Endometrial microvascular endothelial cells (primary cell): ENCODE measurements at regions not wholly inside any gene's neighbourhood (a gene's known extent, or its start where the extent isn't known, plus 50 kb on each side); places are given as distances from the start of the nearest gene placed in this dataset.

Experiments used
- in situ Hi-C: cut with HindIII; loops from 2 replicates; pipeline ENCODE4 v1.10.0; 2017; ENCODE audit warnings: low sequenced_read_pairs, low pct_unique_long_range_greater_than_20kb; ENCODE audit errors: inconsistent ontology term

DNA sequence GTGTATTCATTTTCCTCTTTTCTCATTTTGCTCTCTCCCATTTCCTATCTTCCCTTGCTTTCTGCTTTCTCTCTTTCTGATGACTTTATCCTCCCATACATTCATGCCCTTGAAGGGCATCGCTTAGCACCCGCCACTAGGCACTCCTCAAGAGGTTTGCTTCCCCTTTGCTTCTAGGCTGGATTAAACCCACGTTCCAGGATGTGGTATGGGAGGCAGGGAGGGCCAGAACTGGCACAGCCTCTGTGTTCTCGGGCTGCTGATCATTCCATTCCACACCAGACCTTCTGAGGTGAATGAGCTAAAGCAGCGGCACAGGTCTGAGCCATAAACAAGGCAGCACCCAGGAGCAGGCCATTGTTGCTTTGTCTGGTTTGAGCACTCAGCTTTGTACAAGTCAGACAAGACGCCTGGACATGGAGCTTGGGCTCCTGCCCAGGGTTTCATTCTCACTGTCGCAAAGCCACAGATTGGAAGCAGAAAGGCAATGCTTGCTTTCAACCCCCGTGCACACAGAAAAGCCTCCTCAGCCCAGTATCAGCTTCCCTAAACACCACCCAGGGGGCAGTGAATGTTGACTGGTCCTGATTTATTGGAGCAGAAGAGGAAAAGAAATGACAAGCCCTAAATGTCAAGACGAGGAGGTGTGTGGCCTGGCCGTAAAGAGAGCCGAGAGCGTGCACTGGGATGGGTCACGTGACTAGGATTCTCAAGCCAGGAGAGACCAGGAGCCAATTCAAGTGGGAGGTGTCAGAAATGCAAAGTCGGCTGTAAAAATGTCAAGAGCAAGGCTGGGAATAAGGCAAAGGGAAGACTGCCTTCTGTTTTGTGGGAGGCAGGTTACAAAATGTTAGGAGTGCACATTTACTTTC, 218.0 kb upstream of the SERP2 start:
- in situ Hi-C loops = no loop called here

DNA sequence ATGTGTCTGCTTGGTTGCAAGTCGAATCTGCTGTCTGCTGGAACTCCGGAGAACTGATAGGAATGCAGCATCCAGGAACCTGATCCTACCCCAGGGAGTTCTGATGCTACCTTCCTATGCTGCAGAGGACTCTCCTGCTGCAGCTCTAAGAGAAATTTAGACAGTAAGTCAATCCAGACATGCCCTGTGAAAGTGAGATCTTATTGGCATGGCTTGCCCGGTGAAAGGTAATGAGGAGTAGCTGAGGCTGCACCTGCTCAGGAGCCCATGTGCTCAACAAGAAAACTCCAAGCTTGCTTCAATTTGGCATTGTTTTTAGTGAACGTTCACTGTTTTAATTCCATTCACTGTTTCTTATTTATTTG, 217.3 kb upstream of the SERP2 start:
- in situ Hi-C loops = no loop called here

DNA sequence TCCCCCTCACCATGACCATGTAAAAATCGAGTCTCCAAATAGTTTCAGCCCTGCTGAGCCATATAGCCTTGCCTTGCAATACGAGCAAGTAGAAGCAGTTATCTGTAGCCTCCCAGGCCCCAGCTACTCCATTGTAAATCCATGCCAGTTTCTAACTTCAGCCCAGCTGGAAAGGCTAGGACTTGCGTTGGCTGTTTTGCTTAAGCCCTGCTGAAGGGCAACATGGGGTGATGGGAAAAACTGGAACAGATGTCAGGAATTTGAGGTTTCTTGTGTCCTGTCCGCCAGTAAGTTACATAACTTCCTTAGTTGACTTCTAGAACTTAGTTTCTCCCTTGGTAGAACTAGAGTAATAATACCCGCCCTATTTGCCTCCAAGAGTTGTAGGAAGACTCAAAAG, 216.0 kb upstream of the SERP2 start:
- in situ Hi-C loops = no loop called here

DNA sequence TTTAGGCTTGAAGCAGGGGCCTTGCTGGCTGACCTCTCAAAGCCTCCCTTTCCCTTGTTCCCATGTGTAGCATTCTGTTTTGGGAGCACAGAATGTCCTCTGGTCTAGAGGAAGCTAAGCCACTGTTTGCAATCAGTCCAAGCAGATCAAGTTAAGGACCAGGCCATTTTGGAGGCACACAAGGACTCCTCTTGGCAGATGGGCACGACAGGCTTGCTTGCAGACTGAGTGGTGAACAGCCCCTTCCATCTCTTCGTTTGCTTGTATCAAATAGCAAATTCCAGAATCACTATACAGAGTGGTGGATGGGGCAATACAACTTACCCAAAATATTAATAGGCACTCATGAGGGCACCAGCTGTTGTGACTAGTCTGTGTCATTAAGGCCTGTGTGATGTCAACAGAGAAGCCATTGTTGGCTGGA, 215.5 kb upstream of the SERP2 start:
- in situ Hi-C loops = no loop called here

DNA sequence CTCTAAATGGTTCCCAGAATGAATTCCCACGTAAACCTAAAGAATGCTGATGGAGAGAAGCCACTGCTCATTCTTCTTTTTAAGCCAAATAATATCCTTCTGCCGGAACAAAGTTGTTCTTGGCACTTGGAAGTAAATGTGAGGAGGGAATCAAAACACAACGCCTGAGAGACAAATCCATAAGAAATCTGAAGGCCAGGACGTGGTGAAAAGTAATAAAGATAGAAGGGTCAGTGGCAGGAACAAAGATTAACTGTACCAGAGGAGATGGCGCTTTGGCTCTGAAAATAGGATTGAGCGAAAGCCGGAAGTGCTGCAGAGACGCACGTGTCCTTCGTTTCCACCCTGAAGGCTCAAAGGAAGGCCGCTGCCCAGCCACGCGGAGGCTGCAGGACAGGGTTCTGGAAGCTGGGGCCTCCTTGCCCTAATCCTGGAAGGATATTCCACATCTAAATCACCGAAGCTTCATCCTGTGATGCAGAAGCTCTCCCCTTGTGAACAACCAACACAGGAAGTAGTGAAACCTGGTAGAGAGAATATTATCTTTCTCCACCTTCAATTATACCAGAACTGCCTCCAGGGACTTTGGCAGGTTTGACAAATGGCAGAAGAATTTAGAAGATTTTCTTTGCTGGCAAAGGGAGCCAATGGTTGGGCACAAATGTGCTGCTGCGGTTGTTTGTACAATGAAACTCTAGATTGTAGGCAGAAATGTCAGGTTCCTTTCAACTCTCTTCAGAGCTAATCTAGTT, 214.6 kb upstream of the SERP2 start:
- in situ Hi-C loops = no loop called here

DNA sequence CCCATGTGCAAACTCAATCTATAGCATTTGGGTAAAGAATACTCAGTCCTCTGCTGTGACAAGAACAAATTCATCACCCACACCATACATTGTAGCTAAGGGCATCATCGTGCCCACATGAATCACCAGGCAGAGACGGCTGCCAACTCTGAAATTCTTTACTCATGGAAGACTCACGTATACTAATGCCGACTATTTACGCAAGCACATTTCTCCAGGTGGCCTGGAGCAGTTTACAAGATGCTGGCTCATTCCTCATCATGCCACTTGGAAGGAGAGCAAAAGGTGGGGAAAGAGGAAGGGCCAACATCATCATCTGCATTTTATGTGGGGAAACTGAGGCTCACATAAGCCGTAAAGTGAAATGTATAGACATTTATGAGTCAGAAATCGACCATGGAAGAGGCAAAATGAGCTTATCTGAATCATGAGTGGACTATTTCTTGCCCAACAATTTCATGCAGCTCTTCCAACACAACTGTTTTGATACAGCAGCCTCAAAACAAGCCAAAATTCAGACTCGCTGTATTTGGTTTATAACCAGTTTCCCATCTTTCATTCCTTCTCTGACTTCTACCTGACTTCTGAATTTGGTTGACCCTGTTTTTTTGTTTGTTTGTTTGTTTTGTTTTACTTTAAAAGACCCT, 213.9 kb upstream of the SERP2 start:
- in situ Hi-C loops = no loop called here

DNA sequence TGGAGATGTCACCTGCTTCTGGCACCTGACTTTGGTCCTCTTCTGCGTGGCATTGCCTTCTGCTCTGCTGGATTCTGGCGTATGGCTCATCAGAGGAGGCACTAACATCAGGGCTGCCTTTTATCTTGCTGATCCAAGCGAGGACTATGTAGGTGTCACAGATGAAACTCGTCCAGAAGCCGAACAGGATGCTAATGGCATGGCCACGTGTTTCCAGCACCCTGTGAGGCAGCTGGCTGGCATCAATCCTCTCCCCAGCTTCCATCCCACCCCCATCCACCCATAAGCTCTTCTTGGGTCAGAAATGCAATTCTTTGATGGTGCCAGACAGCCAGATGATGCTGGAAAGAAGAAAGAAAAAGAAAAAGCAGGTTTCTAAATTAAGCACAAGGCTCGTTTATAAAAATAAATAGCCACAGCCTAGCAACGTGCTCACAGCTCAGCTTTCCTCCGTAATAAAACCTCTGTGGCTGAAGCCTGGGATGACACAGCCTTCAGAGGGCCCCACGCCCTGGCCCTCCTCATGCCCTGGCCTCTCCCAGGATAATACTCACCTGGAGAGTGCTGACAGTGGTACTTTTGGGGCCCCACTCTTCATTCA, 212.9 kb upstream of the SERP2 start:
- in situ Hi-C loops = no loop called here

DNA sequence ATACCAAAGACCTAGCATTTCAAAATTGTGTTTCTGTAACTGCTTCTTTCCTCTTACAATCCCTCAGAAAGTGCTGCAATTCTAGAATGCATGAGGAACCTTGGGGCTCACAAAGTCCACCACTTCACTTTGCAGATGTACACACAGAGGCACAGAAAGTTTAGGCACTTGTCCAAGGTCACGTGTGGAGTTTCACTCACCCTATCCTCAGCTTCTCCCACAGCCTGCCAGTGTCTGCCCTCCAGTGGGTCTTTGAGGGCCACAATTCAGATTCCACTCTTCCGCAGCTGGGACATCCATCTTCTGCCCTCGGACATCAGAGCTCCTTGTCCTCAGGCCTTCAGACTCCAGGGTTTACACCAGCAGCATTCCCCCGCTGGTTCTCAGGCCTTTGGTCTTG, 210.5 kb upstream of the SERP2 start:
- in situ Hi-C loops = no loop called here

DNA sequence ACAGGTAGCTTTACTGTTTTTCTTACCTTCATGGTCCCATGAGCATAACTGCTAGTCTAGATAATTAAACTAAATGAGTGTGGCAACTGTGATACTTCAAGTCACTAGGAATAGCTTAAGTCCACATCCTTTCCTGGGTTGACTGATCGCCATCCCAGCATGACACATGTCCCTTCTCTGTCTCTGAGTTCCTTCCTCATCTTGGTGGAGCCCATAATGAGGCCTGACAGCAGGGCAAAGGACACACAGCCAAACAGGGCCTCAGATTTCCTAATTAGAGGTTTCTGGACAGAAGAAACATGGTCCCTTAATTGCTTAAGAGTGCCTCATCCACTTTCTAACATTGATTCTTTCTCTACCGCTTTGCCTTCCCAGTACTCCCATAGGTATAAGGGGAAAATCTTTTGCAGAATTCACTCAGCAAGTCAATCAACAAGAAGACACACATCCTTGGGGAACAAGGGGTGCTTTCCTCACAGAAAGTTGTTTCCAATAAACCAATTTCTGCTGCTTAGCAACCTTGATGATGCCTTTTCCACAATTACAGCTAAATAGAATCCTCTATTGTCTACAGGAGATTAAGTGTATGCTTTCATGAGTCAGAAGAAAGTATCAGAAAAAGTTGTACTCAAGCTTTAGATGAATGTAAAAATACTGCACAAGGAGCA, 208.3 kb upstream of the SERP2 start:
- in situ Hi-C loops = no loop called here

DNA sequence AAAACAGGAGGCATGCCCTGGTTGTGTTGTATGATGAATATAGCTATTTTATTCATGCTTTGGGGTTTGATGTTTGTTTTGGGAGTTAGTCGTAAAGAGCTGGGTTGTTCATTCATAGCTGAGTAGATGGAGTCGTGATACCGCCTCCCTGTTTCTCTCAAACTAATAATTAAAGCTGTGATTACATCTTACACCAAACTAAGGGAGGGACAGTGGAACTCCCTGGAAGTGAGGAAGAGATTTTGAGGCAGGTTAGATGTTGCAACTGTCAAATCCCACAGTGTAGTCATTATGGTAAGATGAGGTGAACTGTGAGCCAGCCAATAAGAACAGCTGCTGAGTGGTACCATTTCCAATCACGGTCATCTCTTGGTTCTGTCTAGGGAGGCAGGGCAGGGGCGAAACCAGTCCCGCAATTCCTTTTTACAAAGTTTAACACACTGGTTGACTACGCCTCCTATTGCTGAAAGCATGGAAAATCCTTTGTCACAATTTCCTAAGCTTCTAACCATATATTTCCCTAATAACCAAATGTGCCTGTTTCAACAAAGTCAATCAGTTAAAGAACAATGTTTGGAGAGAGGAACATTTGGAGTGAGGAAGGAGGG, 207.6 kb upstream of the SERP2 start:
- in situ Hi-C loops = no loop called here

DNA sequence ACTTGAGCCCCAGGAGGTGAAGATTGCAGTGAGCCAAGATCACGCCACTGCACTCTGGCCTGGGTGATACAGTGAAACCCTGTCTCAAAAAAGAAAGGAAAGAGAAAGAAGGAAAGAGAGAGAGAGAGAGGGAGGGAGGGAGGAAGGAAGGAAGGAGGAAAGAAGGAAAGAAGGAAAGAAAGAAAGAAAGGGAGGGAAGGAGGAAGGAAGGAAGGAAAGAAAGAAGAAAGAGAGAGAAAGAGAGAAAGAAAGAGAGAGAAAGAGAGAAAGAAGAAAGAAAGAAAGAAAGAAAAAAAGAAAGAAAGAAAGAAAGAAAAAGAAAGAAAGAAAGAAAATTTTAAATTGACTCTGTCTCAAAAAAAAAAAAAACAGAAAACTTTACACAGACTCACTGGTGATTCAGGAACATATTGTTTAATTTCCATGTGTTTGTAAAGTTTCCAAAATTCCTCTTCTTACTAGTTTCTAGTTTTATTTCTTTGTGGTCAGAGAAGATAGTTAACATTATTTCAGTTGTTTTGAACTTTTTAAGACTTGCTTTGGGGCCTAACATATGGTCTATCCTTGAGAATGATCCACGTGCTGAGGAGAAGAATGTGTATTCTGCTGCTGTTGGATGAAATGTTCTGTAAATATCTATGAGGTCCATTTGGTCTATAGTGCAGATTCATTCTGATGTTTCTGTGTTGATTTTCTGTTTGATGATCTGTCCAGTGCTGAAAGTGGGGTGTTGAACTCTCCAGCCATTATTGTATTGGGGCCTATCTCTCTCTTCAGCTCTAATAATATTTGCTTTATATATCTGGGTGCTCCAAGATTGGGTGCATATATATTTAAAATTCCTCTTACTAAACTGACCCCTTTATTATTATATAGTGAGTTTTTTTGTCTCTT, 204.4 kb upstream of the SERP2 start:
- in situ Hi-C loops = no loop called here

DNA sequence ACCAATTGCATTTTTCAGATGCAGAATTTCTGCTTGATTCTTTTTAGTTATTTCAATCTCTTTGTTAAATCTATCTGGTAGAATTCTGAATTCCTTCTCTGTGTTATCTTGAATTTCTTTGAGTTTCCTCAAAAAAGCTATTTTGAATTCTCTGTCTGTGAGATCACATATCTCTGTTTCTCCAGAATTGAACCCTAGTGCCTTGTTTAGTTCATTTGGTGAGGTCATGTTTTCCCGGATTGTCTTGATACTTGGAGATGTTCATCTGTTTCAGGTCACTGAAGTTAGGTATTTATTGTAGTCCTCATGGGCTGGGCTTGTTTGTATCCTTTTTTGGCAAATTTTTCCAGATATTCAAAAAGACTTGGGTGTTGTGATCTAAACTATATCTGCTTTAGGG, 202.9 kb upstream of the SERP2 start:
- in situ Hi-C loops = no loop called here

DNA sequence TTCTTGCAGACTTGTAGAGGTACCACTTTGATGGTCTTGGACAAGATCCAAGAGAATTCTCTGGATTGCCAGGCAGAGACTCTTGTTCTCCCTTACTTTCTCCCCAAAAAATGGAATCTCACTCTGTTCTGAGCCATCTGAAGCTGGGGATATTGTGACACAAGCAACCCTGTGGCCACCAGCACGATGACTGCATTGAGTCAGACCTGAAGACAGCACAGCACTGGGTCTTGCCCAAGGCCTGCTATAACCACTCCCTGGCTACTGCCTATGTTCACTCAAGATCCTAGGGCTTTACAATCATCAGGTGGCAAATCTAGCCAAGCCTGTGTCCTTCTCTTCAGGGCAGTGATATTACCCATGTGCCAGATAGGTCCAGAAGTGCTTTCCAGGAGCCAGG, 202.5 kb upstream of the SERP2 start:
- in situ Hi-C loops = no loop called here

DNA sequence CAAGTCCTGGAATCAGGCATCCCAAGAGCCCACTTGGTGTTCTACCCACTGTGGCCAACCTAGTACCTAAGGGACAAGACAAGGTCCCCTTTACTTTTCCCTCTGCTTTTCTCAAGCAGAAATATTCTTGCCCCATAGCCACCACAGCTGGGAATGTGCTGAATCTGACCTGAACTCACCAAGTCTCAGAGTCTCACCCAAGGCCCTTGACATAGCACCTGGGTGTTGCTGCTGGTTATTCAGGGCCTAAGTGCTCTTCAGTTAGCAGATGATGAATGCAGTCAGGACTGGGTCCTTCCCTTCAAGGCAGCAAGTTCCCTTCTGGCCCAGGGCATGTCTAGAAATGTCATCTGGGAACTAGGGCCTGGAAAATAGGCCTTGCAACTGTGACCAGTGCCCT, 201.8 kb upstream of the SERP2 start:
- in situ Hi-C loops = no loop called here

DNA sequence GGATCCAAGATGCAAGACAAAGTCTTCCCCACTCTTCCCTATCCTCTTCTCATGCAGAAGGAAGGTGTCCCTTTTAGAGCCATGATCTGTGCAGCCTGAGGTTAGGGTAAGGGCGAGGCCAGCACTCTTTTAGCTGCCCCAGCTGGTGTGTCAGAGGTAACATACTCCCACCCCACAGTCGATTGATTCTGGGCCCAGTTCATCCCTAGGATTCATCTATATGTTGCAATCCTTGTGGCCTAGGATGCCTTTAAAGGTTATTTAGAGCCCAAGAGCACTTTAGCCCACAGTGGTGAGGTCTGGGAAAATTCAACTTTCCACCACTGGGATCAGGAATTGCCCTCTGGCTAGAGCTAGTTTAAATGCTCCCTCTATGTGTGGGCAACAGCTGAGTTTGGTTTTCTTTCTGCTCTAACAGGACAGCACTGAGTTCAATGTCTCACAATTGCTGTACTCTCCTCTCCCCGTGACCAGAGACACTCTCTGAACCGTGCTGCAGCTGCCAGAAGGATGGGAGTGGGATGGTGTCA, 201.3 kb upstream of the SERP2 start:
- in situ Hi-C loops = no loop called here

DNA sequence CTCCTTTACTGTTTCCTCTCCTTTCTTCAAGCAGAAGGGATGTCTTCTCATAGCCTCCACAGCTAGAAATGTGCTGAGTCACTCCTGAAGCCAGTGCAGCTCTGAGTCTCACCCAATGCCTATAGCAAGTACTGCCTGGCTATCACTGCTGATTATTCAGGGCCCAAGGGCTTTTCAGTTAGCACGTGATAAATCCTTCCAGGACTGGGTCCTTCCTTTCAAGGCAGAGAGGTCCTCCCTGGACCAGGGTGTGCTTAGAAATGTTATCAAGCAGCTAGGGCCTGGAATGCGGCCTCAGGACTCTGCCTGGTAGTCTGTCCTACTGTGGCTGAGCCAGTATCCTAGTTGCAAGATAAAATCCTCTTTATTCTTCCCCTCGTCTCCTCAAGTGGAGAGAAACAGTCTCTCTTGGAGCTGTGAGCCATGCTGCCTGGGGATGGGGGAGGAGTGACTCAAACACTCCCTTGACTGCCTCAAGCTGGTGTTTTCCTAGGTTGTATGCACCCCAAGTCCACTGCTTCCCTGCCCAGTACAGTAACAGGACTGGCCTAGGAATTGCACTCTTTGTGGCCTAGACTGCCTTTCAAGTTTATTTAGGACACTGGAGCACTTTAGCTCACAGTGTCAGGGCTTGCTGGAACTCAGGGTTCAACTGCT, 198.7 kb upstream of the SERP2 start:
- in situ Hi-C loops = no loop called here

DNA sequence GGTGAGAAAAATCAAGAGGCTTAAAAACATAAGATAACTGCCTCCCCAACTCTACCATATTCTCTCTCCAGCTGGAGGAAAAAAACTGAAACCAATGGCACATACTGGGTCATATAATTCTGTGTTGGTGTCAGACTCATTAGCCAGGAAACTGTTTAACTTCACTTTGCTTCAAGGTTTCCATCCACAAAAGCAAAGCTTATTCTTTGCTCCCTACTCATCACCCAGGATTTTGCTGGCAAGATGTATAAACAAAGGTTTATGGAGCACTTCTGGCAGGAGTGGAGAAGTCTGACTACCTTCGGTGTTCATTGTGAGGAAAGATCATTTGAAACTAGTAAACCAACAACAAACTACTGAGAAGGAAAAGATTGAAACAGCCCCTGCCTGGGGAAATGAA, 197.5 kb upstream of the SERP2 start:
- in situ Hi-C loops = no loop called here
